NCI-H69 (cell line): ENCODE measurements at regions not wholly inside any gene's neighbourhood (a gene's known extent, or its start where the extent isn't known, plus 50 kb on each side); places are given as distances from the start of the nearest gene placed in this dataset.
"Not testable (repeated sequence)": the region's sequence is repeated elsewhere in the genome, so short reads cannot be mapped to it uniquely, and the experiment has no call there.

Source experiments
- DNase-seq: peaks from one replicate; lab custom pipeline; 2025; lab: John Stamatoyannopoulos, UW

DNA sequence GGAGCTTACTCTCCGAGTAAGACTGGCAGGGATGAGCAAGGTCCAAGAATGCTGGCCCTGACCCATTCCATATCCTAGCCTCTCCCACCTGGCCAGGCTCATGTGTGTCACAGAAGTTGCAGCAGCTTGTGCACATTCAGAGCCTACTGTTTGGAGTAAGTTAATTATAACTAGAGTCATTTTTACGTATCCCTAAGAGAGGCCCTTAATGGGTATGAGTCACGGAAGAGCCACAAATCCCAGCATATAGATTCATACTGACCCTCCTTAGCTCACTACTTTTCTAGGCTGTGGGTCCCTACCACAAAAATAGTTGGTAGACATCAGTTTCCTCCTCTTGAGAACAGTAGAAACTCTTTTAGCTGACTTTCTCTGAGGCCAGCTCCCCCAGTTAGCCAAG is 118.3 kb upstream of the FRG1 start:
- DNase-seq = no peak

DNA sequence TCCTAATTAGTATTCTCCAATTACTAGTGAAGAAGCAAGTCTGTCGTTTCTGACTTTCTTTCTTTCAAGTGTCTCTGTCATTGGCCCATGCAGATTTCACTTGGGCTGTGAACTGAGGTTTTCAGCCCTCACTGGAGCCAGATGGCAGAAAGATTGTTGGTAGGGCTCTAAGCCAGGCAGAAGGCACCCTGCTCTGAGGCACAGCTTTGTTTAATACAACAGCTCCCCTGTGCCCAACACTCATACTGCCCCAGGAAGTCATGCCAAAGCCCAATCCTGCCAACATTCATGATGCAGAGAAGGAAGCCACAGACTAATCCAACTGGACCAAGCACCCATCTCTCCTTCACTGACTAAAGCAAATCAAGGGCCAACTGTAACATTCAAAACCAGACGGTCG is 117.1 kb upstream of the FRG1 start:
- no peak for DNase-seq

DNA sequence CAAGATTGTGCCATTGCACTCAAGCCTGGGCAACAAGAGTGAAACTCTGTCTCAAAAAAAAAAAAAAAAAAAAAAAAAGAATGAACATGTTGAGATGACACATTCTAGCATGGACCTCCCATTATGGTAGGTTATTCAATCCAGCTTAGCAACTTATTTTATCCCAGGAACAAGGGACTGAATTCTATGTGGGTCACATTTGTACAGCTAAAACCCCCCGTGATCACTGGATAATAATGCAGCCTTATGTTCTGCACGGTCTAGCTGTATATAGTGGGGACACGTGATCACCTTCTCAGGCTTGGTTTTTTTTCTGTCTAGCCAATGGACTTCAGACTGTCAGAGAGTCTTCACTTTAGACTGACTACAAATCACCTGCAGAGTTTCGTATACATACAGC is 115.2 kb upstream of the FRG1 start:
- DNase-seq = no peak

DNA sequence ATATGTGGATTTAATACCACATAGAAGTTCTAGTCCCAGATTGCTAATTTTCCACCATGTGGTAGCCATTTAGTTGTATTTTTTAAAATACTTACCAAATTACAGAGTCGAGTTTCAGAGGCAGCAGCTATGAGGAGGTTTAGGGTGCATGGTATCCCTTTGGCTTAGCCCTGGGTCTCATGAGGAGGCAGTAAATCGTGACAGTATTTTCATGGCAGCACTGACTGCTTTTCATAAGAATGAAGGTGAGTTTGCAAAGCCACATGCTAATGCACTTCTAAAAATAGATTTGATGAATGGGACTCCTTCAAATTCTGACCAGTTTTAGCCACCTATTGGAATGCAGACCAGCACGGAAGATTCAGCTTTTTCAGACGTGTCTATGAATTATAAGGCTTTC is 114.0 kb upstream of the FRG1 start:
- DNase-seq = no peak

DNA sequence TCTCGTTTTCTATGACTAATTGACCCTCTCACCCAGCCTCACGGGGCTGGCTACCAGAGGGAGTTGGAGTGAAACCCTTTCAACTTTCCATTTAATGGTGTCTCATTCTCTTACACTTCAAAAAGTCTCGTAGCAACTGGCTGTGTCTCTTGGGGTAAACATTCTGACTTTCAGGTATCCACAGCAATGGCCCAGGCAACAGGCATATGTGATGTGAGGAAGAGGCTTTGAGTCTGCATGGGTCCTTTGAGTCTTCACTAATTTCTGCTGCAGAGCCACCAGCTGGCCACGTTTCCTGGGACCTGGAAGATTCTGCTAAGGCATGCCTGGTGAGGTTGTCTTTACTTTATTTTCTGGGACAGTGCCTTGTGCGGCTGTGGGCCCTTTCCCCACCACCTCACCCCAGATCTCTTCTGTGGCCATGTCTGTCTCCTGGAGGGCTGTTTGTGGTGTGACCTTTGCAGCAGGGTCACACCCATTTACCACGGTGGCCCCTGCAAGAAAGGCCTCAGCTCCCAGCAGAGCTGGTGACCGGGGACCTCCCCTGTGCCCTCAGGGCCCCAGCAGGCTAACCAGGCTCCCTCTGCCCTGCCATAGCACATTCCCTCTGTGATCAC is 112.5 kb upstream of the FRG1 start:
- no peak for DNase-seq

DNA sequence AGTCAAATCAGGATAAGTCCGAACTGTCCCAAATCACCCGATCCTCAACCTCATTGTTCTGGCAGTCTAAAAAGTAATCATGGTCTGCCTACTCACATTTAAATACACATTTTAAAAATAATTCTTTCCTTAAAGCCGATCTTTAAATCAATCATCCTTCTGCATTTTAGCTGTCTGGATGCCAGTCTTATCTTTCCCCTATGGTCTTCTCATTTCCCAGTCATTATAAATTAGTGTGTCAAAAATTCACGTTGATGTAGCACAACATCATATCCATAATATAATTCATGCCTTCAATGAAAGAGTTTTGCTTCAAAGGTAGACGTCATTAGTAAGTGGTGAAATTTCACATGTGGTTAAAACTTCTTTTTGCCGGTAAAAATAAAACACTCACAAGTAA is 108.1 kb upstream of the FRG1 start:
- no peak for DNase-seq

- no peak for DNase-seq
Measured at GRCh38 chr4:189834616-189835015, 106.1 kb upstream of the FRG1 start.

DNA sequence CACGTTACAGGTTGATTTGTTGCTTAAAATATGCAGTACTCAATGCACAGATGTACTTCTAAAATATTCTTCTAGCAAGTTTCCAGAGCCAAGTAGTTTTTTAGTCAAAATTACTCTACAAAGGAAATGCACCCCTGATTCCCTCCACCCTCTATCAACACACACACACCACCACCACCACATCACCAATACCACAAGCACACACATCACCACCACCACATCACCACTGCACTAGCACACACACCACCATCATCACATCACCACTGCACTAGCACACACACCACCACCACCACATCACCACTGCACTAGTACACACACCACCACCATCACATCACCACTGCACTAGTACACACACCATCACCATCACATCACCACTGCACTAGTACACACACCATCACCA is 105.2 kb upstream of the FRG1 start:
- no peak for DNase-seq

DNA sequence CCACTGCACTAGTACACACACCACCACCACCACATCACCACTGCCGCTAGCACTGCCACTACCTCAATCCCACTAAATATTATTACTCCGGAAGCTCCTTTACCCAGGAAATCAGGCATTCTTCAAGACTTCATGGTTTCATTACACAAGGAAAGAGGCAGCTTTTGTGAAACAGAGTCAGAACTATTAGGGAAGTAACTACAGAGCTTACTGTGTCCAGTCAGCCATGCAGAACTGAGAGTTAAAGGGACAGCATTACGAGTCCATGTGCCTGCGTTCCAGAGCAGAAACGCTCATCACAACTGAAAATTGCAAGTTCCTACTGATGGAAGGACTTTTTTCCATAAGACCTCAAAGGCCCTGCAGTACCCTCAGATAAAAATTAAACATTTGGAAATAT is 103.2 kb upstream of the FRG1 start:
- no peak for DNase-seq

DNA sequence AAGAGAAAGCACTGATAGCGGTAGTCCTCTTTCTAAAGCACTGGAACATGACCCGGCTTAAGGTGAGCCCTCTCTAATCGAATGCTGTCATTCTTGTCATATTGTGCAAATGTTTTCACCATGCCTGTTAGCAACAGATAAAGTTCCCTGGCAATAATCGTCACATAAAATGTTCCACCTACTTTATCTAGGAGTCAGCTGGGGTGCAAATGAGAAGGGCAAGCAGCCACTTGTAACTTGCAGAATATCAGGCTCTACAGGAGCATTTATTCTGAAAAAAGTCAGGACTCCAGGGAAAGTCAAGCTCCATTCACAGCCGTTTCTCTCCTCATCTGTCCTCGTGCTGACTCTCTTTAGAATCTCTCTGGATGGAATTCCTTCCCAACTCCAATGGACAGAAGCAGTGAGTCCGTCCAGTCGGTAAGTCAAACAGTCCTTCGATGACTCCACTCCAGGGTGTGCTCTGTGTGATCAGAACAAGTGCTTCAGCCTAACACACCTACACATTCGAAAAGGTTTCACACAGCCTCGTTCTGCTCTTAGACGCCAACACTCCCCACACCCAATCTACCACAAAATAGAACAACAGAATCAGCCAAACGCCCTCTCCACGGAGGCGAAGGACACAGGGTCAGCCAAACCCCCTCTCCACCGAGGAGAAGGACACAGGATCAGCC is 101.7 kb upstream of the FRG1 start:
- no peak for DNase-seq

DNA sequence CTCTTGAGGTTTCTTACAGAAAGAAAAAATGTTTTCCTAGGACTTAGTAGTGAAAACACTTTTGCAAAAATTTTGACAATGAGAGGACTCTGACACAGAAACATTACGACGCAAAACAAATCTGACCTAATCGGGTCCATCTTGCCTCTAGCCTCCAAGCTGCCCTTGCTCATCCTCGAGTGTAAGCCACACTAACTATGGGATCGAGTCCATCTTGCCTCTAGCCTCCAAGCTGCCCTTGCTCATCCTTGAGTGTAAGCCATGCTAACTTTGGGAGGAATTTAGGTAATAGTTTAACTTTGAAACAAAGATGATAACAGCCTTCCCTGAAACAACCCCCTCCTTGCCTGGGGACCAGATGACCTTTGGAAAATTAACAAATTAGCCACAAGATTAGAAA is 100.3 kb upstream of the FRG1 start:
- DNase-seq = no peak

DNA sequence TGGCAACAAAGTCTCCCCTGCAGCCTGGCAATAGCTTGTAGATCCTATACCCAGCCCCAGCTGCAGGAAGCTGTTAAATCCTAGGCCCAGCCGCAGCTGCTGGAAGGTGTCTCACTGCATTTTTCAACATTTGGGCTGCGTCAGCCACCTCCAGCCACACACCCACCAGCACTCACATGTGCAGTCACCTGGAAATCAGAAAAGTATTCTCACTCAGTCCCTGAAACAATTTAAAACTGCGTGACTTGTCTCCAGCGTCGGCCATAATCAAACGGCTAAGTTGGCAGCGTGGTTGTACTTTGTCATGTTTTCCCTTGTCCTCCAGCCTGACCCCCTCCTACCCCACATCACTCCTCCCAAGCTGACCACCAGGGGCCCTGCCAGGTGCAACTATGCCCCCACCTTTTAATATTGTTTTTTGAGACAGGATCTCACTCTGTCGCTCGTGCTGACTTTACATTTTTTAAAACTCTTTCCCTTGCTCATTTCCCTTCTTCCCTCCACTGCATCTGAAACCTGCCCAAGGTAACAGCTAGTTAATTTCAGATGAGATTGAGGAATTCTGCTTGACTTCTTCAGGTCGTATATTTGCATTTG is 97.2 kb upstream of the FRG1 start:
- DNase-seq = no peak

- DNase-seq = no peak
Measured at GRCh38 chr4:189845145-189845846, 95.4 kb upstream of the FRG1 start.

GRCh38 chr4:189846094-189846493 is 94.6 kb upstream of the FRG1 start:
- not testable (repeated sequence) for DNase-seq

GRCh38 chr4:189846608-189847007 is 94.1 kb upstream of the FRG1 start:
- DNase-seq = not testable (repeated sequence)

DNA sequence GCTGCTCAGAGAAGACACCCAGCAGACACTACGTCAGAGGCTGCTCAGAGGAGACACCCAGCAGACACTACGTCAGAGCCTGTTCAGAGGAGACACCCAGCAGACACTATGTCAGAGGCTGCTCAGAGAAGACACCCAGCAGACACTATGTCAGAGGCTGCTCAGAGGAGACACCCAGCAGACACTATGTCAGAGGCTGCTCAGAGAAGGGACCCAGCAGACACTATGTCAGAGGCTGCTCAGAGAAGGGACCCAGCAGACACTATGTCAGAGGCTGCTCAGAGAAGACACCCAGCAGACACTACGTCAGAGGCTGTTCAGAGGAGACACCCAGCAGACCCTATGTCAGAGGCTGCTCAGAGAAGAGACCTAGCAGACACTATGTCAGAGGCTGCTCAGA is 92.0 kb upstream of the FRG1 start:
- DNase-seq = not testable (repeated sequence)

GRCh38 chr4:189850239-189850856 is 90.3 kb upstream of the FRG1 start:
- no peak for DNase-seq

GRCh38 chr4:189858435-189858834 is 82.2 kb upstream of the FRG1 start:
- no peak for DNase-seq

DNA sequence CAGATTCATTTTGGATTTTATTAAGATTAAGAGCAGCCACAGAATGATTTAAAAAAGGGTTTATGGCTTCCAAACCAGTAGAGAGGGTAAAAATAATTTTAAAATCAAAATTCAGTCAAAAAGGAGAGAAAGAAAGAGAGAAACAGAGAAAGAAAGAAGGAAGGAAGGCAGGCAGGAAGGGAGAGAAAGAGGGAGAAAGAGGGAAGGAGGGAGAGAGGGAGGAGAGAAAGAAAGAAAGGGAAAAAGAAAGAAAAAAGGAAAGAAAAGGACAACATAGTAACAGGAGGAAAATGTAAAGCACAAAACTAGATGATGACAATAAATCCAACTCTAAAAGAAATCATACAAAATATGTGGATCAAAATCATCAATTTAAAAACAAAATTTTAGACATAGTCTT is 79.6 kb upstream of the FRG1 start:
- DNase-seq = no peak

DNA sequence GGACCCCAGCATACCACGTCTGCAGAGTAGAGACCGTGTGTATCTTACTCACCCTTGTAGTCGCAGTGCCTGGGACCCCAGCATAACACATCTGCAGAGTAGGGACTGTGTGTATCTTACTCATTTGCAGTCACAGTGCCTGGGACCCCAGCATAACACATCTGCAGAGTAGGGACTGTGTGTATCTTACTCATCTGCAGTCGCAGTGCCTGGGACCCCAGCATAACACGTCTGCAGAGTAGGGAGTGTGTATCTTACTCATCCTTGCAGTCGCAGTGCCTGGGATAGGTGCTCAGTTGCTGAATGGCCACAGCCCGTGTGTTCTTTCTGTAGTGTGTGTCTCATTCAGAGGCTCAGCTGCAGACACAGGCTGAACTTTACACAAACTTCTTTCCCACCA is 71.4 kb upstream of the FRG1 start:
- no peak for DNase-seq

DNA sequence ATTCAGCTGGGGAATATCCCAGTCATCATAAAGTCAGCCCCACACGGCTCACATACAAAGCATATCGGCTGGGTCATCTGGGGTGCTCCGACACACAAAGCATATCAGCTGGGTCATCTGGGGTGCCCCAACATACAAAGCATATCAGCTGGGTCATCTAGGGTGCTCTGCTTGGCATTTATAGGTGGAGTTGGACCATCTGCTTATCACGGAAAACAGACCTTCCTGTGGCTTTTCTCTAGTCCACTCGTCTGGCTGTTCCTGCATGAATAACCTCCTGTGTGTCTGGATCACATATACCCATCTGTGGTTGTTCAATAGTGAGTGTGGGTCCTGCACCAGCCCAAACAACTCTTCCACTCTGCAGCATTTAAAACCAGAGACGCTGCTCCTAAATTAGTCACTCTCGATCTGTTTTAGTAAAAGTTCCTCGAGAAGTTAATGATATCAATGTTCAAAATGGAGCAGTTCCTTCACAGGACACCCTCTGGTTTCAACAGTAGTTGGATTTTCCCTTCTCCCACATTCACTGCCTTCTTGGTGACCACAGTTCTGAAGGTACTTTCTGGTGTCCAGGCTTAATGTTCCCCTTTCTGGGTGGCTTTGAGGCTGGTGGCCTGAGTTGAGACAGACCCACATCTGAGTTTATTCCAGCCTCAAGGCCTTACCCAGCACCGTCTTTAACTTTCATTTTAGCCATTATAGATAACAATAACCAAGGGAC is 70.0 kb upstream of the FRG1 start:
- no peak for DNase-seq

GRCh38 chr4:189874591-189874990 is 66.1 kb upstream of the FRG1 start:
- no peak for DNase-seq
